ENCODE measurements at regions not wholly inside any gene's neighbourhood (a gene's known extent, or its start where the extent isn't known, plus 50 kb on each side); places are given as distances from the start of the nearest gene placed in this dataset.
A peak's percentile ranks its signal among the peaks of the same experiment; 100 is the strongest.

GRCh38 chr4:57193209-57193810, 83.1 kb upstream of the IGFBP7 start:
- Mint-ChIP-seq H3K9me3 (ENCODE audit: unreplicated experiment) (no peaks in the 10 kb centered on the region), H3K4me3 (ENCODE audit: unreplicated experiment) (no peak overlapping the region), H3K27me3 (ENCODE audit: unreplicated experiment) (peaks cover 6% of the 10 kb centered on the region), H3K36me3 (ENCODE audit: unreplicated experiment) (no peaks in the 10 kb centered on the region), H3K4me1 (ENCODE audit: unreplicated experiment) (no peaks in the 10 kb centered on the region), H3K27ac (ENCODE audit: unreplicated experiment) (no peak overlapping the region)
- TF ChIP-seq CTCF (IDR thresholded peaks at IDR 0.05): no peak
- no peak for DNase-seq (ENCODE audit: extremely low spot score, unreplicated experiment)

GRCh38 chr4:57191523-57192034, 81.4 kb upstream of the IGFBP7 start:
- H3K36me3 Mint-ChIP-seq (ENCODE audit: unreplicated experiment): no peaks in the 10 kb centered on the region
- no peaks in the 10 kb centered on the region for H3K9me3 Mint-ChIP-seq (ENCODE audit: unreplicated experiment)
- DNase-seq (ENCODE audit: extremely low spot score, unreplicated experiment): no peak
- no peaks in the 10 kb centered on the region for H3K4me1 Mint-ChIP-seq (ENCODE audit: unreplicated experiment)
- no peak for TF ChIP-seq CTCF (IDR thresholded peaks at IDR 0.05)
- no peak overlapping the region for H3K4me3 Mint-ChIP-seq (ENCODE audit: unreplicated experiment)
- H3K27me3 Mint-ChIP-seq (ENCODE audit: unreplicated experiment): peaks cover 3% of the 10 kb centered on the region
- no peak overlapping the region for H3K27ac Mint-ChIP-seq (ENCODE audit: unreplicated experiment)

GRCh38 chr4:57190601-57191481, 80.7 kb upstream of the IGFBP7 start:
- no peaks in the 10 kb centered on the region for H3K4me1 Mint-ChIP-seq (ENCODE audit: unreplicated experiment)
- H3K36me3 Mint-ChIP-seq (ENCODE audit: unreplicated experiment): no peaks in the 10 kb centered on the region
- no peaks in the 10 kb centered on the region for H3K9me3 Mint-ChIP-seq (ENCODE audit: unreplicated experiment)
- H3K27ac Mint-ChIP-seq (ENCODE audit: unreplicated experiment): no peak overlapping the region
- peak; percentile 54 for TF ChIP-seq CTCF (IDR thresholded peaks at IDR 0.05)
- DNase-seq (ENCODE audit: extremely low spot score, unreplicated experiment): no peak
- H3K27me3 Mint-ChIP-seq (ENCODE audit: unreplicated experiment): peaks cover 3% of the 10 kb centered on the region
- H3K4me3 Mint-ChIP-seq (ENCODE audit: unreplicated experiment): no peak overlapping the region

- Mint-ChIP-seq H3K4me1 (ENCODE audit: unreplicated experiment) (no peaks in the 10 kb centered on the region), H3K4me3 (ENCODE audit: unreplicated experiment) (no peak overlapping the region), H3K9me3 (ENCODE audit: unreplicated experiment) (no peaks in the 10 kb centered on the region), H3K27ac (ENCODE audit: unreplicated experiment) (no peak overlapping the region), H3K36me3 (ENCODE audit: unreplicated experiment) (no peaks in the 10 kb centered on the region), H3K27me3 (ENCODE audit: unreplicated experiment) (peaks cover 3% of the 10 kb centered on the region)
- no peak for TF ChIP-seq CTCF (IDR thresholded peaks at IDR 0.05)
- no peak for DNase-seq (ENCODE audit: extremely low spot score, unreplicated experiment)
Measured at GRCh38 chr4:57187246-57187645, 77.1 kb upstream of the IGFBP7 start.

GRCh38 chr4:57184378-57185029, 74.3 kb upstream of the IGFBP7 start:
- Mint-ChIP-seq H3K36me3 (ENCODE audit: unreplicated experiment) (no peaks in the 10 kb centered on the region), H3K27me3 (ENCODE audit: unreplicated experiment) (peaks cover 3% of the 10 kb centered on the region), H3K4me1 (ENCODE audit: unreplicated experiment) (no peaks in the 10 kb centered on the region), H3K4me3 (ENCODE audit: unreplicated experiment) (no peak overlapping the region), H3K27ac (ENCODE audit: unreplicated experiment) (no peak overlapping the region), H3K9me3 (ENCODE audit: unreplicated experiment) (peaks cover 5% of the 10 kb centered on the region)
- no peak for TF ChIP-seq CTCF (IDR thresholded peaks at IDR 0.05)
- no peak for DNase-seq (ENCODE audit: extremely low spot score, unreplicated experiment)

Measured in osteocyte (in vitro differentiated cells).